Body of pancreas (tissue), 4 donors: ENCODE measurements at regions not wholly inside any gene's neighbourhood (a gene's known extent, or its start where the extent isn't known, plus 50 kb on each side); places are given as distances from the start of the nearest gene placed in this dataset.

Source experiments
- ATAC-seq: fragments of 150-250 bp; one replicate; pipeline ENCODE4 v1.9.1; 2016
- DNase-seq, 4 donors: peaks; one replicate each; pipeline ENCODE4 v3.0.0-alpha.2; 2019
- H3K27ac ChIP-seq, 4 donors: fragments of 200-600 bp; sonication (generic); 1 replicate in 3 of 4; 2 replicates in 1 of 4; pipeline versions ENCODE4 v1.5.1 to v1.6.1; 2016 to 2019; ENCODE audit warnings: mild to moderate bottlenecking in 1 of 4, mixed read lengths in 1 of 4, moderate library complexity in 1 of 4
- H3K27me3 ChIP-seq, 2 donors: fragments of 200-600 bp; sonication (generic); one replicate each; pipeline ENCODE4 v1.6.0; 2016; ENCODE audit warnings: mild to moderate bottlenecking in 1 of 2
- H3K36me3 ChIP-seq, 2 donors: fragments of 200-600 bp; sonication (generic); replicated peaks in 1 of 2; 2 replicates each; pipeline ENCODE4 v1.5.1; 2016; ENCODE audit warnings: low read depth in 2 of 2; ENCODE audit not compliant: insufficient read depth in 1 of 2
- H3K4me1 ChIP-seq: fragments of 200-600 bp; sonication (generic); one replicate; pipeline ENCODE4 v1.6.0; 2016
- H3K4me3 ChIP-seq, 2 donors: fragments of 200-600 bp; sonication (generic); 1 replicate in 1 of 2; 2 replicates in 1 of 2; pipeline ENCODE4 v1.5.1; 2016 to 2019
- H3K9me3 ChIP-seq, 3 donors: fragments of 200-600 bp; sonication (generic); 1 replicate in 2 of 3; 2 replicates in 1 of 3; pipeline ENCODE4 v1.5.1; 2016
- POLR2A ChIP-seq, 3 donors: fragments of 450-650 bp; IDR thresholded peaks; one replicate each; pipeline ENCODE4 v1.6.1; 2016; ENCODE audit warnings: antibody characterized with exemption in 3 of 3, mild to moderate bottlenecking in 2 of 3
- WGBS, 2 donors: methylation state at CpG; one replicate each; pipeline ENCODE4 v1.1.5; 2017; 5-methylcytosine and 5-hydroxymethylcytosine counted together
- intact Hi-C: fragments of 100-400 bp; cut with DNase I; formaldehyde crosslinking; loops from one replicate; pipeline ENCODE4 v1.15.1; 2023
- TF ChIP-seq, protein P1 (sequence below), 7 experiments: fragments of 450-650 bp in 4 of 7; fragments of 200-600 bp in 3 of 7; sonication (generic) in 3 of 7; IDR thresholded peaks; one replicate each; pipeline ENCODE4 v1.5.1; 2016 to 2019; ENCODE audit warnings: antibody characterized with exemption in 7 of 7

DNA sequence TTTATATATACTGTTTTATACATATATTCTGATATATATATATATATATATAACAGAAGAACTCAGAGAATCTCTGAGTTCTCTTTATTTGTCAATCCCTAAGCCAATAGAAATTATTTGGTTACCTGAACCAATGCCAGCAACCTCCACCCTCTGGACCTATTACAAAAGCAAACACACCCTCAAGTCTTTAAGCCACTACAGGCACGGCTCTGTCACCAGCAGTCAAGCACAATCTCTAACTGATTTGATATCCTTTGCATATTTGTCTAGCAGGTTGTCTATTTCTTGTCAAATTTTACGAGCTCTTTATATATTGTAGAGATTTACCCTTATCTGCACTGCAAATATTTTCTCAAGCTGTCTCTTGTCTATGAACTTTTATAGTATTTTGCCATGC lies 66.6 kb upstream of the TOPAZ1 start:
- ATAC-seq, result no peak
- Histone ChIP-seq H3K4me3 (no peak overlapping the region), H3K9me3 (no peaks in the 10 kb centered on the region), H3K27me3 (no peaks in the 10 kb centered on the region), H3K36me3 (no peaks in the 10 kb centered on the region), H3K4me1 (no peaks in the 10 kb centered on the region), H3K27ac (no peak overlapping the region)
- no peak for DNase-seq
- intact Hi-C loops, result no loop called here
- no peak for TF ChIP-seq POLR2A (IDR thresholded peaks at IDR 0.05)
- TF ChIP-seq, protein P1, sequence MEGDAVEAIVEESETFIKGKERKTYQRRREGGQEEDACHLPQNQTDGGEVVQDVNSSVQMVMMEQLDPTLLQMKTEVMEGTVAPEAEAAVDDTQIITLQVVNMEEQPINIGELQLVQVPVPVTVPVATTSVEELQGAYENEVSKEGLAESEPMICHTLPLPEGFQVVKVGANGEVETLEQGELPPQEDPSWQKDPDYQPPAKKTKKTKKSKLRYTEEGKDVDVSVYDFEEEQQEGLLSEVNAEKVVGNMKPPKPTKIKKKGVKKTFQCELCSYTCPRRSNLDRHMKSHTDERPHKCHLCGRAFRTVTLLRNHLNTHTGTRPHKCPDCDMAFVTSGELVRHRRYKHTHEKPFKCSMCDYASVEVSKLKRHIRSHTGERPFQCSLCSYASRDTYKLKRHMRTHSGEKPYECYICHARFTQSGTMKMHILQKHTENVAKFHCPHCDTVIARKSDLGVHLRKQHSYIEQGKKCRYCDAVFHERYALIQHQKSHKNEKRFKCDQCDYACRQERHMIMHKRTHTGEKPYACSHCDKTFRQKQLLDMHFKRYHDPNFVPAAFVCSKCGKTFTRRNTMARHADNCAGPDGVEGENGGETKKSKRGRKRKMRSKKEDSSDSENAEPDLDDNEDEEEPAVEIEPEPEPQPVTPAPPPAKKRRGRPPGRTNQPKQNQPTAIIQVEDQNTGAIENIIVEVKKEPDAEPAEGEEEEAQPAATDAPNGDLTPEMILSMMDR (IDR thresholded peaks at IDR 0.05), result no peak
- 23 to 28% methylated on average over 2 of the region's 2 CpGs for WGBS, 2 donors

DNA sequence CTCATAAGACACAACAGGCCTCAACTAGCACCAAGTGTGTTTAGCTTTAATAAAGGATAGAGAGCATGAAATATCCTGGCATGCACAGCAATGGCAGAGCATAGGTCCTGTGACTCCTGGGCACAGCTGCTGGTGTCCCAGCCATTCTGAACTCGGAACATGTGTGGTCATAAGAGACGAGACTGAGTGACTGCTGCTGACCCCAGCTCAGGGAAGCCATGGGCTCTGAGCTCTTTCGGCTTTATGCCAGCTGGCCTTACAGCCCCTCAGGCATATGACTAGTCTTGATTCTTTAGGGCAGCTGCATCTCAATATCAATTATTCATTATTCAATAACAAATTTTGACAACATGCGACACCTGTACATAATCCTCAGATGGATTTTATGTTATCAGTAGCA lies 62.4 kb upstream of the TOPAZ1 start:
- WGBS, 2 donors, result 70 to 83% methylated on average over 3 to 4 of the region's 4 CpGs
- intact Hi-C loops, result no loop called here
- no peak for ATAC-seq
- no peak overlapping the region for H3K27ac ChIP-seq
- no peaks in the 10 kb centered on the region for H3K36me3 ChIP-seq
- no peaks in the 10 kb centered on the region for H3K4me1 ChIP-seq
- H3K4me3 ChIP-seq, result no peak overlapping the region
- no peak for TF ChIP-seq POLR2A (IDR thresholded peaks at IDR 0.05)
- TF ChIP-seq, protein P1 (IDR thresholded peaks at IDR 0.05), result no peak
- no peaks in the 10 kb centered on the region for H3K9me3 ChIP-seq
- DNase-seq, result no peak
- H3K27me3 ChIP-seq, result no peaks in the 10 kb centered on the region

DNA sequence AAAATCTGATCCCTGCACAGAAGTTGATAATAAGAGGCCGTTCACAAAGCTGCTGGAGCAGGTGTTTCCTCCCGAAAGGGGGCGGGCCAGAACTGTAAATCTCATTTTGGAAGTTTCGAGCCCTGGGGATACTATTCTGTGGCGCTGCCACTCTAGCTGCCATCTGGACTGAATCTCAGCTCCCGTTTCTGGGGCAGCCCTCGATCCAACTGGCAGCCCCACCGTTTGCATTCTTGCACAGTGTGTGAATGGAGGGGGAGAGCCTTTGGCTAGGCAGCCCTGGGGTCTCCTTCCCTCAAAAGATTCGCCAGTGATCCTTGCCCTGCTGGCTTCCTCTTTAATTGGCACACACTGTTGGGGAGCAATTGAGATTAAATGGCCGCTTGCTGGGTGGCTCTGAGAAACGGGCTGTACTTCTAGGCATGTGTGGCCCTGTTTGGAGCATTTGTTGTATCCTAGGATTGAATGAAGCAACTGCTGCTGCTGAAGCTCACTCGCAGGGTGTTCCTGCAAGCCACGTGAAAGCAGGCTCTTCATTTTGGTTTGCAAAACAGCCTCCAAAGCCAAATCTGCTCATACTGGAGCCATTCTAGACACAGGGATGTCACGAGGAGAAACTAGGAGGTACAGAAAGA lies 57.2 kb upstream of the TOPAZ1 start:
- Histone ChIP-seq H3K4me3 (no peak overlapping the region), H3K36me3 (no peaks in the 10 kb centered on the region), H3K27ac (no peak overlapping the region), H3K27me3 (no peaks in the 10 kb centered on the region), H3K9me3 (no peaks in the 10 kb centered on the region), H3K4me1 (no peaks in the 10 kb centered on the region)
- no peak for ATAC-seq
- intact Hi-C loops, result no loop called here
- no peak for DNase-seq
- TF ChIP-seq POLR2A (IDR thresholded peaks at IDR 0.05), result no peak
- TF ChIP-seq, protein P1 (IDR thresholded peaks at IDR 0.05), result no peak
- WGBS, 2 donors, result 34 to 63% methylated on average over 11 to 14 of the region's 14 CpGs

DNA sequence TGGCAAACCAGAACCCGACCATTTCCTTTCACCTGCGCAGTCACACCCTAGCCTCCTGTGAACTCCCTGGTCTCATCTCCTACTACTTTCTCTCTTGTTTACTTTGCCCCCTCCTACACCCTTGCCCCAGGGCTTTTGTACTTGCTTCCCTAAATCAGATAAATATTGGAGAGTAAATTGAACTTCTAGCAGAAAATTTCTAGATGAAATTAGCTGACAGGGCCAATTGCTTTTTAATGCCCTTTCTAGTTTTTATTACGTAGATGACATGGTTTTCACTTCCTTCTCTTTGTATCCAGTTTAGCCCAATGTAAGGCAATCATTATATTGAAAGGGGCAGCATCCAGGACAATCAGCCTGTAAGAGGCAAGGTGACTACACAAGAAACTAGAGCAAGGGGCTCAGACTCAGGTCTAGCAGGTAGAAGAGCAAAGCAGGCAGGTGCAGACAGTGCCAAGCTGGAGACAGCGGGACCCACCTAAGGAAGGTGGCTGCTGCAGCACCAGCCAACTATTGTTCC lies 56.2 kb upstream of the TOPAZ1 start:
- Histone ChIP-seq H3K27ac (no peak overlapping the region), H3K36me3 (no peaks in the 10 kb centered on the region), H3K4me1 (no peaks in the 10 kb centered on the region), H3K9me3 (no peaks in the 10 kb centered on the region), H3K4me3 (no peak overlapping the region), H3K27me3 (no peaks in the 10 kb centered on the region)
- WGBS, 2 donors, result 75 to 87% methylated on average over 4 of the region's 4 CpGs
- TF ChIP-seq, protein P1 (IDR thresholded peaks at IDR 0.05), result no peak
- TF ChIP-seq POLR2A (IDR thresholded peaks at IDR 0.05), result no peak
- DNase-seq (no peak), ATAC-seq (no peak)
- intact Hi-C loops, result no loop called here

DNA sequence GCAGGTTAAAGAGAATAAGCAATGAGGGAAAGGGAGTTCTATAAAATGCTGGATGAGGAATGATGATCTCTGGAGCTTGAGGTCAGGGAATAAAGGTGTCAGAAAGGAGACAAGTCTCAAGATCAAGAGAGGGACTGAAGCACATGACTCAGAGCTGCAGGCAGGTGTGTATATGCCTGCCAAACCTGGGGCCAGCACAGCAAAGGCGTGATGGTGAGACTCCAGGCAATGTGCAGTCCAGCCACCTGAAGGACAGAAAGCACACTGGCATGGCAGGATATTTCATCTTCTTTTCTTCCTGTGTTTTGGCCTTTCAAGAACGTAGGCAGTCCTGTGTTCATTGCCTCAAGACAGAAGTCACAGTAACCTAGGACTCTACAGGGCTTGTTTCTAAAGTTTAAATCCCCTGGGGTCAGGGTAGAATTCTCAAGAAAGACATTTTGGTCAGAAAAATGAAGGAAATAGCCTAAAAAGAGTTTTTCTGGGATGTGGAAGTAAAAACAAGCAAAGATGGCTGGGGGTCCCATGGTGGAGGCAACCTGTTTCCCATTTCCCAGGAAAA lies 55.5 kb upstream of the TOPAZ1 start:
- H3K27me3 ChIP-seq, result no peaks in the 10 kb centered on the region
- TF ChIP-seq, protein P1 (IDR thresholded peaks at IDR 0.05), result no peak
- TF ChIP-seq POLR2A (IDR thresholded peaks at IDR 0.05), result no peak
- intact Hi-C loops, result no loop called here
- H3K9me3 ChIP-seq, result no peaks in the 10 kb centered on the region
- 57 to 72% methylated on average over 2 of the region's 2 CpGs for WGBS, 2 donors
- no peaks in the 10 kb centered on the region for H3K4me1 ChIP-seq
- H3K4me3 ChIP-seq, result no peak overlapping the region
- no peak for DNase-seq
- ATAC-seq, result no peak
- no peaks in the 10 kb centered on the region for H3K36me3 ChIP-seq
- H3K27ac ChIP-seq, result no peak overlapping the region
